Hepatocyte (in vitro differentiated cells): ENCODE measurements at regions not wholly inside any gene's neighbourhood (a gene's known extent, or its start where the extent isn't known, plus 50 kb on each side); places are given as distances from the start of the nearest gene placed in this dataset.

Experiments used
- DNase-seq: peaks from one replicate; pipeline ENCODE4 v3.0.0-alpha.2; 2016; ENCODE audit warnings: low spot score
- H2AFZ ChIP-seq: fragments of 200-600 bp; sonication (generic); 2 replicates; pipeline ENCODE4 v1.6.0; 2016; ENCODE audit warnings: antibody characterized with exemption, mild to moderate bottlenecking
- H3K27ac ChIP-seq: fragments of 200-600 bp; sonication (generic); 2 replicates; pipeline ENCODE4 v1.5.1; 2016; ENCODE audit warnings: mild to moderate bottlenecking
- H3K27me3 ChIP-seq: fragments of 200-600 bp; sonication (generic); 2 replicates; pipeline ENCODE4 v1.6.1; 2016
- H3K36me3 ChIP-seq: fragments of 200-600 bp; sonication (generic); replicated peaks from 2 replicates; pipeline ENCODE4 v1.5.1; 2016; ENCODE audit warnings: low read depth; ENCODE audit not compliant: insufficient read depth
- H3K4me1 ChIP-seq: fragments of 200-600 bp; sonication (generic); 2 replicates; pipeline ENCODE4 v1.5.1; 2016; ENCODE audit warnings: mild to moderate bottlenecking, moderate library complexity; ENCODE audit not compliant: insufficient read depth
- H3K4me2 ChIP-seq: fragments of 200-600 bp; sonication (generic); 2 replicates; pipeline ENCODE4 v1.6.0; 2016
- H3K4me3 ChIP-seq: fragments of 200-600 bp; sonication (generic); 2 replicates; pipeline ENCODE4 v1.5.1; 2016; ENCODE audit warnings: mild to moderate bottlenecking
- H3K79me2 ChIP-seq: fragments of 200-600 bp; sonication (generic); 2 replicates; pipeline ENCODE4 v1.6.0; 2017; ENCODE audit warnings: mild to moderate bottlenecking
- H3K9me2 ChIP-seq: fragments of 200-600 bp; sonication (generic); replicated peaks from 2 replicates; pipeline ENCODE4 v1.6.0; 2017; ENCODE audit warnings: mild to moderate bottlenecking; ENCODE audit not compliant: insufficient read depth
- H3K9me3 ChIP-seq: fragments of 200-600 bp; sonication (generic); 2 replicates; pipeline ENCODE4 v1.5.1; 2016; ENCODE audit warnings: low read depth, mild to moderate bottlenecking
- H4K20me1 ChIP-seq: fragments of 200-600 bp; sonication (generic); 2 replicates; pipeline ENCODE4 v1.6.0; 2016; ENCODE audit warnings: mild to moderate bottlenecking; ENCODE audit not compliant: insufficient read depth, poor library complexity, severe bottlenecking
- EZH2 ChIP-seq: fragments of 200-600 bp; sonication (generic); IDR thresholded peaks from 2 replicates; pipeline ENCODE4 v1.6.1; 2016; ENCODE audit warnings: antibody characterized with exemption, mild to moderate bottlenecking, borderline replicate concordance
- EZH2phosphoT487 ChIP-seq: fragments of 200-600 bp; sonication (generic); IDR thresholded peaks from one replicate; pipeline ENCODE4 v1.6.1; 2018; ENCODE audit warnings: antibody characterized with exemption, mild to moderate bottlenecking, low read depth, moderate library complexity; ENCODE audit not compliant: unreplicated experiment, severe bottlenecking
- WGBS: methylation state at CpG from one replicate; pipeline ENCODE4 v1.1.6; 2016; ENCODE audit warnings: low lambda C conversion rate; ENCODE audit errors: missing lambda C conversion rate; 5-methylcytosine and 5-hydroxymethylcytosine counted together
- TF ChIP-seq, protein P1 (sequence below): fragments of 200-600 bp; sonication (generic); IDR thresholded peaks from 2 replicates; pipeline ENCODE4 v1.5.1; 2016; ENCODE audit warnings: antibody characterized with exemption, mild to moderate bottlenecking; ENCODE audit not compliant: poor library complexity

GRCh38 chr20:54324041-54324440 is 116.2 kb downstream of the PFDN4 start:
- no peak overlapping the region for H3K4me3 ChIP-seq
- H3K9me2 ChIP-seq: no peaks in the 10 kb centered on the region
- H3K9me3 ChIP-seq: no peaks in the 10 kb centered on the region
- no peaks in the 10 kb centered on the region for H3K4me1 ChIP-seq
- no peaks in the 10 kb centered on the region for H4K20me1 ChIP-seq
- H3K79me2 ChIP-seq: no peaks in the 10 kb centered on the region
- H3K27ac ChIP-seq: no peak overlapping the region
- 89% methylated on average over 4 of the region's 4 CpGs for WGBS
- H3K4me2 ChIP-seq: no peak overlapping the region
- TF ChIP-seq EZH2 (no peak), EZH2phosphoT487 (no peak)
- no peak for DNase-seq
- H3K27me3 ChIP-seq: no peaks in the 10 kb centered on the region
- H2AFZ ChIP-seq: no peak overlapping the region
- H3K36me3 ChIP-seq: no peaks in the 10 kb centered on the region

GRCh38 chr20:54324652-54325285 is 116.9 kb downstream of the PFDN4 start:
- Histone ChIP-seq H3K4me3 (no peak overlapping the region), H3K4me1 (no peaks in the 10 kb centered on the region), H3K4me2 (no peak overlapping the region), H3K27me3 (no peaks in the 10 kb centered on the region), H3K9me3 (no peaks in the 10 kb centered on the region), H3K9me2 (no peaks in the 10 kb centered on the region), H2AFZ (no peak overlapping the region), H4K20me1 (no peaks in the 10 kb centered on the region), H3K36me3 (no peaks in the 10 kb centered on the region), H3K27ac (no peak overlapping the region), H3K79me2 (no peaks in the 10 kb centered on the region)
- DNase-seq: no peak
- TF ChIP-seq EZH2phosphoT487 (no peak), EZH2 (no peak)
- TF ChIP-seq, protein P1, sequence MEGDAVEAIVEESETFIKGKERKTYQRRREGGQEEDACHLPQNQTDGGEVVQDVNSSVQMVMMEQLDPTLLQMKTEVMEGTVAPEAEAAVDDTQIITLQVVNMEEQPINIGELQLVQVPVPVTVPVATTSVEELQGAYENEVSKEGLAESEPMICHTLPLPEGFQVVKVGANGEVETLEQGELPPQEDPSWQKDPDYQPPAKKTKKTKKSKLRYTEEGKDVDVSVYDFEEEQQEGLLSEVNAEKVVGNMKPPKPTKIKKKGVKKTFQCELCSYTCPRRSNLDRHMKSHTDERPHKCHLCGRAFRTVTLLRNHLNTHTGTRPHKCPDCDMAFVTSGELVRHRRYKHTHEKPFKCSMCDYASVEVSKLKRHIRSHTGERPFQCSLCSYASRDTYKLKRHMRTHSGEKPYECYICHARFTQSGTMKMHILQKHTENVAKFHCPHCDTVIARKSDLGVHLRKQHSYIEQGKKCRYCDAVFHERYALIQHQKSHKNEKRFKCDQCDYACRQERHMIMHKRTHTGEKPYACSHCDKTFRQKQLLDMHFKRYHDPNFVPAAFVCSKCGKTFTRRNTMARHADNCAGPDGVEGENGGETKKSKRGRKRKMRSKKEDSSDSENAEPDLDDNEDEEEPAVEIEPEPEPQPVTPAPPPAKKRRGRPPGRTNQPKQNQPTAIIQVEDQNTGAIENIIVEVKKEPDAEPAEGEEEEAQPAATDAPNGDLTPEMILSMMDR: no peak
- 89% methylated on average over 3 of the region's 3 CpGs for WGBS

GRCh38 chr20:54335299-54335698 is 127.4 kb downstream of the PFDN4 start:
- TF ChIP-seq EZH2: no peak
- WGBS: 92% methylated on average over 2 of the region's 2 CpGs
- H3K79me2 ChIP-seq: no peaks in the 10 kb centered on the region

DNA sequence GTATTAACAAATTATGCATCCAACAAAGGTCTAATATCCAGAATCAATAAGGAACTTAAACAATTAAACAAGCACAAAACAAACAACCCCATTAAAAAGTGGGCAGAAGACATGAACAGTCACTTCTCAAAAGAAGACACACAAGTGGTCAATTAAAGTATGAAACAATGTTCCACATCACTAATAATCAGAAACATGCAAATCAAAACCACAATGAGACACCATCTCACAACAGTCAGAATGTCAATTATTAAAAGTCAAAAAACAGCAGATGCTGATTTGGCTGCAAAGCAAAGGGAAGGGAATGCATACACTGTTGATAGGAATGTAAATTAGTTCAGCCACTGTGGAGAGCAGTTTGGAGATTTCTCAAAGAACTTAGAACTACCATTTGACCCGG is 129.3 kb downstream of the PFDN4 start:
- Histone ChIP-seq H3K9me2 (no peaks in the 10 kb centered on the region), H3K36me3 (no peaks in the 10 kb centered on the region), H3K4me1 (peaks cover 10% of the 10 kb centered on the region), H3K9me3 (no peaks in the 10 kb centered on the region), H3K27me3 (no peaks in the 10 kb centered on the region), H3K4me3 (no peak overlapping the region), H3K4me2 (no peak overlapping the region), H3K79me2 (no peaks in the 10 kb centered on the region), H4K20me1 (no peaks in the 10 kb centered on the region), H3K27ac (no peak overlapping the region), H2AFZ (no peak overlapping the region)
- DNase-seq: no peak
- TF ChIP-seq, protein P1: no peak
- TF ChIP-seq EZH2phosphoT487: no peak
- 95% methylated on average over 1 of the region's 1 CpG for WGBS

More at GRCh38 chr20:54335299-54335698, 127.4 kb downstream of the PFDN4 start:
- no peak overlapping the region for H3K4me2 ChIP-seq
- H3K36me3 ChIP-seq: no peaks in the 10 kb centered on the region
- H3K4me3 ChIP-seq: no peak overlapping the region
- no peaks in the 10 kb centered on the region for H3K27me3 ChIP-seq
- H3K9me2 ChIP-seq: no peaks in the 10 kb centered on the region
- no peaks in the 10 kb centered on the region for H4K20me1 ChIP-seq
- no peaks in the 10 kb centered on the region for H3K9me3 ChIP-seq
- H3K4me1 ChIP-seq: no peaks in the 10 kb centered on the region
- H3K27ac ChIP-seq: no peak overlapping the region
- H2AFZ ChIP-seq: no peak overlapping the region
- DNase-seq: no peak
